OCI-LY7 (cell line): ENCODE measurements at regions not wholly inside any gene's neighbourhood (a gene's known extent, or its start where the extent isn't known, plus 50 kb on each side); places are given as distances from the start of the nearest gene placed in this dataset.

Experiments used
- CTCF ChIP-seq: fragments of 200-600 bp; sonication (generic); conservative IDR thresholded peaks from 2 replicates; pipeline ENCODE4 v1.5.1; 2014; ENCODE audit warnings: mild to moderate bottlenecking, antibody characterized with exemption, low read length, moderate library complexity, mixed read lengths
- EZH2phosphoT487 ChIP-seq: fragments of 200-600 bp; sonication (generic); IDR thresholded peaks from 2 replicates; pipeline ENCODE4 v1.6.1; 2018; ENCODE audit warnings: low read depth, borderline replicate concordance, mild to moderate bottlenecking, mixed run types, antibody characterized with exemption, low read length, moderate library complexity, mixed read lengths

GRCh38 chr10:84879991-84880390 is 551.6 kb downstream of the CCSER2 start:
- no peak for TF ChIP-seq CTCF
- TF ChIP-seq EZH2phosphoT487 = no peak
